ENCODE measurements at regions not wholly inside any gene's neighbourhood (a gene's known extent, or its start where the extent isn't known, plus 50 kb on each side); places are given as distances from the start of the nearest gene placed in this dataset.

- TF ChIP-seq CTCF (IDR thresholded peaks at IDR 0.05), result no peak
- no peak for TF ChIP-seq POLR2A (IDR thresholded peaks at IDR 0.05)
Measured at GRCh38 chr13:34349091-34349722, 531.3 kb downstream of the RFC3 start.
